Keratinocyte (primary cell): ENCODE measurements at regions not wholly inside any gene's neighbourhood (a gene's known extent, or its start where the extent isn't known, plus 50 kb on each side); places are given as distances from the start of the nearest gene placed in this dataset.
"Not testable (repeated sequence)": the region's sequence is repeated elsewhere in the genome, so short reads cannot be mapped to it uniquely, and the experiment has no call there.

Experiments
- DNase-seq: peaks from one replicate; pipeline ENCODE4 v3.0.0-alpha.2; 2011; ENCODE audit warnings: low read depth, missing footprints, low spot score
- FAIRE-seq: peaks from 2 replicates; lab custom pipeline; 2011; peaks lifted over from hg19 to GRCh38; lab: Jason Lieb, UNC
- H2AFZ ChIP-seq: 2 replicates; pipeline ENCODE4 v1.6.0; 2012; ENCODE audit warnings: low read length, control low read depth, inconsistent platforms; ENCODE audit not compliant: control insufficient read depth
- H3K27ac ChIP-seq: 2 replicates; pipeline ENCODE4 v1.5.1; 2011; ENCODE audit warnings: low read length; ENCODE audit not compliant: control insufficient read depth, insufficient read depth
- H3K27me3 ChIP-seq: 3 replicates; pipeline ENCODE4 v1.6.0; 2011; ENCODE audit warnings: low read length; ENCODE audit not compliant: control insufficient read depth, insufficient read depth; ENCODE audit errors: extremely low read depth
- H3K36me3 ChIP-seq, 2 experiments: 2 replicates in 1 of 2; 3 replicates in 1 of 2; pipeline ENCODE4 v1.5.1; 2011; ENCODE audit warnings: low read length in 2 of 2, mild to moderate bottlenecking in 1 of 2; ENCODE audit not compliant: control insufficient read depth in 2 of 2, insufficient read depth in 2 of 2; ENCODE audit errors: extremely low read depth in 1 of 2
- H3K4me1 ChIP-seq: 3 replicates; pipeline ENCODE4 v1.5.1; 2011; ENCODE audit warnings: low read length; ENCODE audit not compliant: control insufficient read depth, insufficient read depth; ENCODE audit errors: extremely low read depth
- H3K4me2 ChIP-seq: 3 replicates; pipeline ENCODE4 v1.6.0; 2011; ENCODE audit warnings: low read depth, low read length; ENCODE audit not compliant: control insufficient read depth, insufficient read depth; ENCODE audit errors: extremely low read depth
- H3K4me3 ChIP-seq, 3 experiments: fragments of 200-600 bp in 1 of 3; sonication (generic) in 1 of 3; 2 replicates in 2 of 3; 3 replicates in 1 of 3; pipeline ENCODE4 v1.5.1; 2011 to 2016; ENCODE audit warnings: low read length in 3 of 3, mild to moderate bottlenecking in 3 of 3, control low read depth in 2 of 3, inconsistent platforms in 1 of 3, low read depth in 1 of 3, mixed read lengths in 1 of 3, mixed run types in 1 of 3, moderate library complexity in 1 of 3; ENCODE audit not compliant: control insufficient read depth in 2 of 3, insufficient read depth in 2 of 3; ENCODE audit errors: extremely low read depth in 1 of 3
- H3K79me2 ChIP-seq: 2 replicates; pipeline ENCODE4 v1.6.0; 2012; ENCODE audit warnings: low read length; ENCODE audit not compliant: control insufficient read depth, insufficient read depth
- H3K9ac ChIP-seq: 3 replicates; pipeline ENCODE4 v1.6.0; 2011; ENCODE audit warnings: low read length; ENCODE audit not compliant: control insufficient read depth, insufficient read depth; ENCODE audit errors: extremely low read depth
- H3K9me1 ChIP-seq: 3 replicates; pipeline ENCODE4 v1.6.0; 2011; ENCODE audit warnings: low read length; ENCODE audit not compliant: control insufficient read depth, insufficient read depth; ENCODE audit errors: extremely low read depth
- H3K9me3 ChIP-seq: 2 replicates; pipeline ENCODE4 v1.5.1; 2012; ENCODE audit warnings: low read depth, low read length; ENCODE audit not compliant: control insufficient read depth
- H4K20me1 ChIP-seq: 3 replicates; pipeline ENCODE4 v1.6.0; 2011; ENCODE audit warnings: low read length; ENCODE audit not compliant: control insufficient read depth, insufficient read depth; ENCODE audit errors: extremely low read depth
- dilution Hi-C: fragments of 300-500 bp; cut with MboI; formaldehyde crosslinking; loops from one replicate; pipeline ENCODE4 v1.7.0; 2020; ENCODE audit warnings: low sequenced_read_pairs; ENCODE audit not compliant: extremely low pct_ligation_motif_present

DNA sequence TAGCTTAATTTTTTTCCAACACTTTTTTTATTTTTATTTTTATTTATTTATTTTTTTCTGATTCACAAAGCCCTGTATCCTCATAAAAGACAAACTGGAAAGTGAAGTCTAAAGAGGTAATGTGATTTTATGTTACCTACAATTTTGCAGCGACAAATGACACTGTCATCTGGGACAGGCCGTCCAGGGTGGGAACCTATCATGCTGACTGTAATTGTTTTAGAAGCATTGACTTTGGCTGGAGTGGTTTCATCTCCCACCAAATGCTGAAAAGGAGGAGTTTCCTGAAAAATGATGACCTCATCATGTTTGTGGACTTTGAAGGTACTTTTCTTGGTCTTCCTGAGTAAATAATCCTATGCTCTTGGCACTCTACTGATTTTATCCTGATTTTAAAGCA is 446.7 kb downstream of the FOXD4L4 start:
- H3K27ac ChIP-seq, H3K27me3 ChIP-seq, dilution Hi-C loops, H3K4me1 ChIP-seq, H3K9ac ChIP-seq, H3K4me3 ChIP-seq, H2AFZ ChIP-seq, H4K20me1 ChIP-seq, H3K79me2 ChIP-seq, H3K9me3 ChIP-seq, H3K9me1 ChIP-seq, H3K36me3 ChIP-seq, FAIRE-seq, H3K4me2 ChIP-seq, DNase-seq: not testable (repeated sequence)

DNA sequence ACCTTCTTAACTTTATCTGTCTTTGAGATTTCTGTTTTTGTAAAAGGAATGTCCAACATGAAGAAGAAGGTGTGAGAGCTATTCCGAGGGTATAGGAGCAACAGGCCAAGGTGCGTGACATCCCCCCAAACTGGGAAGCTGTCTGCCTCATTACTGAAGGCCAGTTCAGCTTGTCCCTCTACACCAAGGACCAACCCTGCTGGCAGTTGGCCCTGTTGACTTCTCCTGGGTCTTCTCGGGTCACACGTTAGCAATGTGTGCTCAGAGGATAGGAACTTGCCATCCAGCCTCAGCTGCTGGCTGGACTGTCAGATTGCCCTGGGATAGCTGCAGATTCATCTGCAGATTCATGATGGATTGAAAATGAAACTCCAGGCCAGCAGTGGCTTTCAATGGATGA is 460.3 kb downstream of the FOXD4L4 start:
- H3K9me3 ChIP-seq, FAIRE-seq, H3K9ac ChIP-seq, H4K20me1 ChIP-seq, DNase-seq, H3K79me2 ChIP-seq, dilution Hi-C loops, H3K36me3 ChIP-seq, H3K27me3 ChIP-seq, H3K4me1 ChIP-seq, H2AFZ ChIP-seq, H3K9me1 ChIP-seq, H3K27ac ChIP-seq, H3K4me2 ChIP-seq, H3K4me3 ChIP-seq: not testable (repeated sequence)

DNA sequence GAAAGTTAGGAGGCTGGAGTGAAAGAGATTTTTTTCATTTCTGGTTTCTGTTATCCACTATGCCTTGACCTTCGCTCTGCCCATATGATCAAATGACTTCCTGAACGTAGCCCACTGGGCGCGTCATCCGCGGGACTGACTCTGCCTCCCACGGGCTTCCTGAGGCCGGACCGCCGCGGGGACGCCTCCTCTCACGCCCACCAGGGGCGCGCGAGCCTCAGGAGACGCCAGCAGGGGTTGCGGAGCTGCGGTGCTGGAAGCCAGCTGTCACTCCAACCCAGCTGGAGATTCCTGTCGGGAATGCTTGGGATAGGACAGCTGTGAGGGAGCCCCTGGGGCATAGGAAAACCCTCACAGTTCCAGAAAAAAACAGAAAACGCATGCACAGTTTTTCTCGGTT is 461.5 kb downstream of the FOXD4L4 start:
- H3K4me1 ChIP-seq, H4K20me1 ChIP-seq, H3K4me3 ChIP-seq, H3K9me3 ChIP-seq, H3K9ac ChIP-seq, H3K36me3 ChIP-seq, H2AFZ ChIP-seq, H3K27ac ChIP-seq, H3K79me2 ChIP-seq, dilution Hi-C loops, H3K9me1 ChIP-seq, DNase-seq, FAIRE-seq, H3K4me2 ChIP-seq, H3K27me3 ChIP-seq: not testable (repeated sequence)

DNA sequence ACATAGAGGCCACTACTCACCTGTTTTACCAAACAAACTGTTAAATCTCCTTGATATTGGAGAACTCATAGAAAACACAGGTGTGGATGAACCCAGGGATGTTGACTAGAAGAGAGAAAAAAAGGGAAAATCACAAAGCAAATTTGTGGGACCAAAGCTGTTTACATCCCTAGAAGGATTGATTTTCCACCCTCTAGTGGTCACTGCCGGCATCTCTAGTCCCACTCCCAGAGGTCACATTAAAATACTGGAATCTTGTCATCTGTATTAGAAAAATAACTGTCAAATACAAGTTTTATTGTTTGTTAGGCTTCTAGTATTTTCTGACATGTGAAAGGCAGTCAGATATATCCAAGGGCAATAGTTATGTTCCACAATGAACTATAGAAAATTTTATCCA is 469.7 kb downstream of the FOXD4L4 start:
- H3K4me1 ChIP-seq, H3K36me3 ChIP-seq, H3K9ac ChIP-seq, H3K79me2 ChIP-seq, DNase-seq, H3K9me3 ChIP-seq, H2AFZ ChIP-seq, H3K4me3 ChIP-seq, H4K20me1 ChIP-seq, H3K4me2 ChIP-seq, dilution Hi-C loops, H3K27ac ChIP-seq, H3K9me1 ChIP-seq, H3K27me3 ChIP-seq, FAIRE-seq: not testable (repeated sequence)

- H2AFZ ChIP-seq, H3K9me1 ChIP-seq, H3K36me3 ChIP-seq, H3K4me3 ChIP-seq, H3K79me2 ChIP-seq, H3K4me2 ChIP-seq, H3K9ac ChIP-seq, H3K27me3 ChIP-seq, dilution Hi-C loops, H3K27ac ChIP-seq, FAIRE-seq, H3K9me3 ChIP-seq, H4K20me1 ChIP-seq, DNase-seq, H3K4me1 ChIP-seq: not testable (repeated sequence)
Observed at GRCh38 chr9:66207914-66208313, 471.0 kb downstream of the FOXD4L4 start.
